GM21381 (cell line): ENCODE measurements at regions not wholly inside any gene's neighbourhood (a gene's known extent, or its start where the extent isn't known, plus 50 kb on each side); places are given as distances from the start of the nearest gene placed in this dataset.
"Not testable (repeated sequence)": the region's sequence is repeated elsewhere in the genome, so short reads cannot be mapped to it uniquely, and the experiment has no call there.

Experiments used
- ATAC-seq: cut with Tn5 transposase; IDR thresholded peaks from one replicate; pipeline ENCODE4 v1.9.1; 2021; ENCODE audit warnings: mild to moderate bottlenecking, moderate library complexity; ENCODE audit not compliant: unreplicated experiment

DNA sequence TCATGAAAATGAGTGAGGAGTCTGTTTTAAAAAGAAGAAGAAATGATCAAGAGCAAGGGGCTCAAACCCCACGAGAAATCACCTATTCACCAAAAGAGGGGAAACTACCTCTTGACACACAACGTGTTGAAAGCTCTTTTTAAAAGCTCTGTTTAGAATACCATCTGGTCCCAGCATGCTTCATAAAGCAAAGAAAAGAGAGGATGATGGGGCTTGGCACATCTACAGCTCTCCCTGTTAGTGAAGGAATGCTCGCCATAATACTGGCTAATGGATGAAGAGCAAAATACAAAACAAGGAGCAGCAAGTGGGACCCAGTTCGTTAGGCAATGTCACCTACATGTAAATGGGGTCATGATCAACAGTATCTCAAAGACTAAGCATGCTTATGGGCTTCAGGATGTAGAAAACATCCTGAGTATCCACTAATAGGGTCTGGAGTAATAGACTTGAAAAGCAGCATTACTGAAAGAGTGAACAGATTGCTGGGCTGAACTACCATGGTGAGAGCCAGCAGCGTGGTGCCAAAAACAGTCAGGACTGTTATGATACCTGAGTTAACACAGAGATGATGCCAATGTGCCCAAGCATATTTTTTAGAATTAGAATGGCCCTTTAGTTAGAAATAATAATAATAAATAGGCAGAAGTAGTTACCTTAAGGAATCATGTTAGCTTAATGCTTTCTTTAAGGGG is 159.7 kb upstream of the POU1F1 start:
- ATAC-seq, result no peak

DNA sequence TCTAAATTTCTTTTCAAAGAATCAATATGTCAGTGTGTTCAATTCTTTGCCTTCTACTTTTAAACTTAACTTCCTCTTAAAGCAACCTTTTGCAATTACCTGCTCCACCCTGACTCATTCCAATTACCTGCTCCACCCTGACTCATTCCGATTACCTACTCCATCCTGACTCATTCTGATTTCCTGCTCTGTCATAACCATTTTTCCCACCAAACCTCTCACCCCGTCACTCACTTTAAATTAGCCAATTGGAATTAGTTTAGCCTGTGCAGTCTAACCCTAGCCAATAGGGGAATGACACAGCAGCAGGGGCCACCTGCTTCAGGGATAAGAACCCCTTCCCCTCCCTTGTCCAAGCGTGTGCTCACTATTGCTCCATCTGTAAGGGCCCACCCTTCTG is 157.1 kb upstream of the POU1F1 start:
- ATAC-seq, result not testable (repeated sequence)

DNA sequence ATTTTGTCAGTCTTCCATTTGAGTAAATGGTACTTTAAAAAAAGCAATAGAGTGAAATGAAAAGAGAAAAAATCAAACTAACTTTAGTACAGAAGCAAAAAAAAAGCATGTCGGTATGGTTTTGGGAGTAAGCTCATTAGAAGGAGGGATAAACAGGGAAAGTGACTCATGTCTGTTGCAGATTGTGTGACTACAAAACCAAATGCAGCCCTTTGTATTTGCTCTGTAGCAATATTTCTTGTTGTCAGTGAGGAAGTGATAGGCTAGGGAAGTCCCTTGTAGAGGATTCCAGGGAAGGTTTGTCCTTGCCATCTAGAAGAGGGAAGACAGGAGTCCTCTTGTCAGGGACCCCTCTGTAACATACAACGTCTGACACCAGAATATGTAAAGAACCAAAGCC is 150.5 kb upstream of the POU1F1 start:
- ATAC-seq, result no peak

DNA sequence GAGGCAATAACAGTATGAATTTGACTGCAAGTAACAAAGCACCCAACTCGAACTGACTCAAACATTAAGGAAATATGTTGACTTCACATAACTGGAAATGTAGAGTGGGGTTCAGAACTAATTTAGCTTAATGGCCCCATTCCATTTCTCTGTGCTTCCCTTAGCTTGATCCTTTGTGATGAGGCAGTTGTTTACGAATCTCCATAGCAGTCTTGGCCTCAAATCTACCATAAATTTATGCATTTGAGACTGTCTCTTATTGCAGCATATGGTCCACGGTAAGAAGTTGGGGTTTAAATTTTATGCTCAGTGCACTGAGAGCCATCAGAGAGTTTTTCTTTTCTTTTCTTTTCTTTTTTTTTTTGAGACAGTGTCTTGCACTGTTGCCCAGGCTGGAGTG is 148.7 kb upstream of the POU1F1 start:
- ATAC-seq, result no peak

DNA sequence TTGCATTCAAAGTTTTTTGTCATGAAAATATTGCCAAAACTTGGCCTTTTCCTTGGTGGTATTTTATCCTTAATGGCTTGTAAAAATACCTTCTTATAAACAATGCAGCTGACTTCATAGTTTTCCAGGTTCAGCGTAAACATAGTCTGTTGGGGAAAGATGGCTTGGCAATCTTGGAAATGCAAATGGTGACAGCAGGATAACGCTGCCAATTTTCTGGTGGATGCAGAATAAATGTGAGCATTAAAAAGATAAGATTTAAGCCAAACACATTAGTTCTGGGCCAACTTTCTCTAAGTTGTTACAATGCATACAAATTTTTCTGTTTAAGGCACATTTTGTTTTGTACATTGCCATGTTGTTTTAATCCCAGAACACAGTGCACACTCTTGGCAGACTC is 147.0 kb upstream of the POU1F1 start:
- no peak for ATAC-seq

DNA sequence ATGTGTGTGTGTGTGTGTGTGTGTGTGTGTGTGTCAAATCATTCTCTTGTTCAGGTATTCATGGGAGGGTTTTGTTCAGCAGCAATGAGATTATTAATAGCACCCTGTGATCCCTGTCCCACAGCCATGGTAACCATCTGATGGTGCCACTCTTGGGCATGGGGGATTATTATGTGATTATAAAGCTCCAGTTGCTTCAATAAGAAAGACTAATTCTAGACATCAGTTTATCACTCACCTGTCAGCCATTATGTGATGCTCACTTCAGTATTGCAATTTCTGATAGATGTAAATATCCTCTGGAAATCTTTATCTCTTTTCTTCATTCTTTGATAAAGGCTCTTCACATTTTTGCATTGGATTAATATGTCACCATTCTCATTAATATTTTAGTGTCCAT is 145.9 kb upstream of the POU1F1 start:
- no peak for ATAC-seq

DNA sequence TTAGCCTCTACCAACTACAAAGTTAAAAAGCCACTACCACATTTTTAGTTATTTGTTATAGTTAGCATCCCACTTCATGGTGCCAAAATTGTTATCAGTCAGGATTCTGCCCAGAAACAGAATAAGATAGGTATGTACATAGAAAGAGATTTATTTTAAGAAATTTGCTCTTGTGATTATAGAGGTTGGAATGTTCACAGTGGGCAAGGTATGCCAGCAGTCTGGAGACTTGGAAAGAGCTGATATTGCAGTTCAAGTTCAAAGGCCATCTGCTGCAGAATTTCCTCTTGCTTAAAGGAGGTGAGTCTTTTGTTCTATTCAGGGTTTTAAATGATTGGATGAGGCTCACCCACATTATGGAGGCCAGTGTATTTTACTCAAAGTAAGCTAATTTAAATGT is 143.8 kb upstream of the POU1F1 start:
- no peak for ATAC-seq

DNA sequence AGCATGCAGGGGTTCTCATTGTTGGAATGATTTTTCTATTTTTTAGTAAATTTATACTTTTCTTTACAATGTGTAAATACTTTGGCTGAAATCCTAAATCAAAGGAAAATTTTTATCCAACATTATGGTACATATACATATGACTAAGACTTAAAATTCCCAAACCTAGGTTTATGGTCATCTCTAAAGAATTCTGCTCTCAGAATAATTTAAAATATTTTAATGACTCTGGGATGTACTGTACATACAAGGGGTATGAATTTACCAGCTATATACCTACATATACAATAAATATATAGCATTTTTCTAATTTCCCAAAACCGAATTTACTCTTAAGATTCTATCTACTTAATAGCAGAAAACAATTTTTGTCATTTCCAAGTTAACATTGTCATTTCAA is 137.9 kb upstream of the POU1F1 start:
- ATAC-seq, result no peak

DNA sequence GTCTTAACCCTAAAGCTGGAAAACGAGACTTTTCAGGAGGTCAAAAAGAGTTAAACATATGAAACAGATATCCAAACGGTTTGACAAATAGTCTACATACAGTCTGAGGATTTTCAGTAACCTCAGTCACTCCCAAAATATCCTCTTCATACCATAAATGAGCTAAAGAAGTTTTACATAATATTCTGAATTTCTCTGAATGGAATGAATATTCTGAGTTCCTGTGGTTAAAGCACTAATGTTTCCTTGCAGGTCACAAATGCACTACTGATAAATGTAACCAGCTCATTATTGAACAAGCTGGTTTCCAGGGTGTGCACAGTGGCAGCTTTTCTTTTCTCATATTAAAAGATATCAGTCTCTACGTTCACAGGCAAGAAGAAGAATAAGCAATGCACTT is 137.4 kb upstream of the POU1F1 start:
- no peak for ATAC-seq

DNA sequence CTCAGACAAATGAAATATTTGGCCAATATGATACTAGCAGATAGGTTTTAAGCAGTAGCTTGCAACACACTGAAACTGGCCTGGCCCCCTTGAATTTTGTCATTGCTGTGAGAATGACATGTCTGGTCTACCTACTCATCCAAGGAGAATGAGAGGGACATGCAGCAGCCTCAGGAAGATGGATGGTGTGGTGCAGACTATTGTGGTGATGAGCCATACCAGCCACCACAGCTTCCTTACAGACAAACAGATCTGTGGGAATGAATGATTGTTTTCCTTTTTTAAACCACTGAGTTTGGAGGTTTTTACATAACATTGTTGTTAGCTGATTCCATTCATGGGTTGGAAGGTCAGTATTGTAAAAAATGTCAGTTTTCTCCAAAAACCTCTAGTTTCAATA is 133.7 kb upstream of the POU1F1 start:
- ATAC-seq, result no peak

DNA sequence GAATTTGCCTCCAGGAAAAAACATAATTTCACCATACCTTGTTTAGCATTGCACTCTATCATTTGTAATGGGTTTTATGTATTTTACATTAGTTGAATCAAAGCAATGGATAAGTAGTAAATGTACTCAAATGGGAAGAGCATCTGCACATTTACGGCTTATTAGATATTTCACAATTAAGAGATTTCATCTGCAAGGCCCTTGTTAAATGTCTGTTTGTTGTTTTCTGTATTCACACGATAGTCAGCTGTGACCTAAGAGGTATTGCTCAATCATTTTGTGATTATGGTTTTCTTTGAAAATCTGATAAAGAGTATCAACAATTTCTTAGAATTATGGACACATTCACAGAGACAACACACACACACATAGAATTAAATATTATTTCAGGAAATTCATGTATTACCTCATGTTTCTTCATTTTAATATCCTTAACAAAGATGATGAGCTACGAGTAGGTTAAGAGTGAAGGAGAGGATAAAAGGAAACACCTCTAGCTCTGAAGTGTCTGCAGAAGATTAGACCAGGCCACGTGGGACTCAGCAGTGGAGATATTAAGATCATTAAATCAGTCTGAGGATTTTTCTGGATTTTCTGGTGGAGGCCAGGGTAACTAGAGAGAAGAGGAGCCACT is 121.9 kb upstream of the POU1F1 start:
- ATAC-seq, result no peak

DNA sequence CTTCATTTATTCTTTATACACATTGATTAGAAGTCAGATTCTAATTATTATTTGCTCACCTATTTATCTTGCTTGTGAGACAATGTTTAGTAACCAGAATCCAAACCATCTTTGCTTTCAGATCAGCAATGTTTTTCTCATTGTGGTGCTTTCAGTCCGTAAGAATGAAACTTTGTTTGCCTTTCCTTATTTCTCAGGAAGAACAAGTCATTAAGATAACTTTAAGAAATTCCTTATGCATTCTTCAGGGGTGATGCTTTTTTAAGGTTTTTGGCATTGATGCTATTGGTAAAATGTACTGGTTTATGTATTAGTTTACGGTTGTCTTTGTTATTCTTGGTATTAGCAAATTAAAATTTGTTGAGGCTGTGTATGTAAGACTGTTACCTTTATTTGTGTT is 120.8 kb upstream of the POU1F1 start:
- ATAC-seq, result no peak

DNA sequence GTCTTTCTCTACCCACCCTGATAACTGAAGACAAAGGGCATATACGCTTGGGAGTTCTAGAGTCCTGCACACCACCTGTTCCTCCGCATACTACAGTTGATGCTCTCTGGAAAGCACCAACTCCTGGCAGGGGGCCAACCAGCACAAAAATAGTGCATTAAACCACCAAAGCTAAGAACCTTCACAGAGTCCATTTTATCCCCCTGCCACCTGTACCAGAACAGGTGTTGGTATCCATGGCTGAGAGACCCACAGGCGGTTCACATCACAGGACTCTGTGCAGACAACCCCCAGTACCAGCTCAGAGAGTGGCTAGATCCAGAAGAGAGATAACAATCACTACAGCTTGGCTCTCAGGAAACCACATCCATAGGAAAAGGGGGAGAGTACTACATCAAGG is 114.4 kb upstream of the POU1F1 start:
- no peak for ATAC-seq

DNA sequence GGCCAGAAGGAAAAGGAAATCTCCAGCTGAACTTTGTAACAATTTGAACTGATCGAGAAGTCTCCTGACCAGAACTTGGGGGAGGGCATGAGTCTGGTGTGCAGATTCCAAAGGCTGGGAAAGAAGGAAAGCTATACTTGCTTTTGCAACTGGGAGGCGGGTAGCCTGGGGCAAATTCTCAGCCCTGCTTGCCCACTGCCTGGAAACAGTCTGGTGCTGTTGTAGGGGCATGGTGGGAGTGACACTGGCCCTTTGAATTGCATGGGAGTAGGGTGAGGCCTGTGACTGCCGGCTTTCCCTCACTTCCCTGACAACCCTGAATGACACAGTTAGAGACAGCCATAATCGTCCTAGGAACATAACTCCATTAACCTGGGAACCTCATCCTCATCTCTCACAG is 114.0 kb upstream of the POU1F1 start:
- ATAC-seq, result no peak

DNA sequence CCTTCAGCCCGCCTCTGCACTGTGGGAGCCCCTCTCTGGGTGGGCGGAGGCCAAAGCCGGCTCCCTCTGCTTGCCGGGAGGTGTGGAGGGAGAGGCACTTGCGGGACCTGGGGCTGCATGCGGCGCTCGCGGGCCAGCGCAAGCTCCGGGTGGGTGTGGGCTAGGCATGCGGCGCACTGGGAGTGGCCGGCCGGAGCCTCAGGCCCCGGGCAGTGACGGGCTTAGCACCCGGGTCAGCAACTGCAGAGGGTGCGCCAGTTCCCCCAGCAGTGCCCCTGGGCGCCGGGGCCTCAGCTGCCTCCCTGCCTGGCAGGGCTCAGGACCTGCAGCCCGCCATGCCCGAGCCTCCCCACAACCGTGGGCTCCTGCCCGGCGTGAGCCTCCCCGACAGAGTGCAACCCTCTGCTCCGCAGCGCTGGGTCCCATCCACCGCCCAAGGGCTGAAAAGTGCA is 98.9 kb upstream of the POU1F1 start:
- no peak for ATAC-seq

DNA sequence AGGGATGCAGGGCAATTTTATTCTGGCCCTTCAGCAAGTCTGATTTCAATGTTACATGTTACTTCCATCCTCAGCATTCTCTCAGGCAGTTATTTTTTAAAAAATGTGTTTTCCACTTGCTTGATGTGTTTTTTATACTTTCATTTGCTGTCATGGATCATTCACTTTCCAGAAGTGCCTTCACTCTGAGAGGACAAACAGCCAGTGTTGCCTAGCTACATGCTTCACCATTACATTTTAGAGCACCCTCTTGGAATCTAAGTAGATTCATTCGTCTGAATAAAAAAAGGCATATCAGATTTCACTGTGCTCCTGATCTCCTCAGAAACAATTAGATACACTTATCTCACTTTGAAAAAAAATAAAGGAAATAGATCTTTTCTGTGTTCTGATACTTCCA is 93.6 kb upstream of the POU1F1 start:
- ATAC-seq, result no peak

DNA sequence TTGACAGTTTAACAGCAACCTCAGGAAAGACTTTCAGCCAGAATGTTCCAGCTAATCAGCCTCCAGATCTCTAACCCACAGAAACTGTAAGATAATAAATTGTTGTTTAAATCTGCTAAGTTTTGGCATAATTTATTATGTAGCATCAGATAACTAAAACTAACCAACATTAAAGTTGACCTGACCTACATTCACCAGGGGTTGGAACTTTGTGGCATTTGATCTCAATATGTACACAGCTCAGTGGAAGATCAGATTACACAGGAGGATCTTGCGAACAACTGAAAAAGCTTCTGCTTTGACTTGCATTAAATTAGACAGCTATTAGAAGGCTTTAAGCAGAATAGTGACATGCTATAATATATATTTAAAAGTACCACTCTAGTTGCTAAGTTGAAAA is 91.4 kb upstream of the POU1F1 start:
- ATAC-seq, result no peak

DNA sequence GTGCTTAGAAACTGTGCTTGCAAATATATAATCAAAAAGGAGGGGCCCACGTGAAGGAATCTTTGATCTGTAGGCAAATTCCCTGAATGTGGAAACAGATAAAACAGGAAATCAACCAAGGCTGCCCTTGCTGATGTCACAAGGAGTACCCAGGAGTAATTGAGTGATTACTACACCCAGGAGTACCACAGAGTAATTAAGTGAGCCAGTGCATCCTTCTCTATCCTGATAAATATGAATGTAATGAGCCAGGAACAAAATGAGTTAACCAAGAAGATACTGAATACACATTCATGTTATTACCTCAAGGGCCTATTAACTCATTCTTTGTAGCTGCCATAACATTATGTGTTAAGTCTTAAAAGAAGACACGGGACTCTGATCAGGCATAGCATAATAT is 87.3 kb upstream of the POU1F1 start:
- no peak for ATAC-seq

DNA sequence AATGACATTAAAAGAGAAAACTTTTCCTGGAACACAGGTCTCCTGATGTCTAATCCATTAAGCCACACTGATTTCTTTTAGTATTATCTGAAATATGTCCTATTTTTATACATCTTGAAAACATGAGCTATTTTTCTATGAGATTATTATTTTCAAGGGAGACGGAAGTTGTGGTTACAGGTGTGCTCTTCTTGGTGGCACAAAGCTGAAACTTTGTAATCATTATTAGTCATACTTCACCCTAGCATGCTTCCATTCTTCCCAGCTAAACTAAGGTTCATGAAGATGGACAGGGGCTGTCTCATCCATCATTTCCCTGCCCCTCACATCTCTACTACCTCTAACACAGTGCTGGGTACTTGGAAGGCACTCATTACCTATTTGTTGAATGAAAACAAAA is 85.6 kb upstream of the POU1F1 start:
- ATAC-seq, result no peak

DNA sequence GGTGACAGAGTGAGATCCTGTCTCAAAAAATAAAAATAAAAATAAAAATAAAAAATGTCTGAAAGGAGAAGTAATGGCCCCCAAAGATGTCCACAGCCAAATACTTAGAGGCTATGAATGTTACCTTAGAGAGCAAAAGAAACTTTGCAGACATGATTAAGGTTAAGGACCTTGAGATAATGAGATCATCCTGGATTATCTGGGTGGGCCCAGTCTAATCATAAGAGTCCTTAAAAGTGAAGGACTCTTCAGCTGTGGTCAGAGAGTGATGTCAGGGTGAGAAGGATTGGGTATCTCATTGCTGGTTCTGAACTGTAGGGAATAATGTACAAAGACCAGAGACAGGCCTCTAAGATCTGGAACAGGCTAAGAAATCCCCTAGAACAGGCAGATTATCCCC is 84.9 kb upstream of the POU1F1 start:
- ATAC-seq, result no peak

DNA sequence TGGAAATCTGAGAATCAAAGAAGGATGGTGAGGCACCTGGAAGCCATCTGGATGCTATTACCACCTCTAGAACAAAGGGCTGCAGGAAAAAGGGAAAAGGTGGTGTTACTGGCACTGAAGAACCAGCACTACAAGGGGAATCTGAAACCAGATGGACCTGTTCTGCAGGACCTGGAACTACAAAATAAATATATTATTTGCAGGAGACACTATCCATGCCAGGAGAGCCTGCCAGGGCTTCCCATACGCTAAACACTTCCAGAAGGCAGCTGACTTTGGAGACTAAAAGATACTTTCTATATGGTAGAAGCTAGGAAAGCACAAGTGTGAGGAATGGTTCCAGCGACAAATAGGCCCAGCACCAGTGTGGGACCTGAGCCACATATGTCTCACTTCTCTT is 83.4 kb upstream of the POU1F1 start:
- ATAC-seq, result no peak

DNA sequence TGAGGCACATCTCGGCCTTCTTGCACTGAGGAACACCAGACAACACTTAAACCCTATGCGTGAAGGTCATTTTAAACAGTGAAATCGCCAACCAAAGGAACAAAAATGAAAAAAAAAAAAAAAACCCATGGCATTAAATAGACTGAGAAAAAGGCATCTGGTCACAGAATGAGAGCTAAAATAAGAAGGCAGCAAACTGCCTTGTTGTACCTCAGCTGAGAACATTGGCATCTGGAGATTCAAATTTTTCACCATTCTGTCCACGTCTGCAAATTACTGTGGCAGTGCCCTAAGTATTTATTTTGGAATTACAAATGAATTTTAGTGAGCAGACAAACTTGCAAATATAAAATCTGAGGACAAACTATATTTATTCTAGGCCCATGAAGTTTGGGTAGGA is 82.6 kb upstream of the POU1F1 start:
- no peak for ATAC-seq

DNA sequence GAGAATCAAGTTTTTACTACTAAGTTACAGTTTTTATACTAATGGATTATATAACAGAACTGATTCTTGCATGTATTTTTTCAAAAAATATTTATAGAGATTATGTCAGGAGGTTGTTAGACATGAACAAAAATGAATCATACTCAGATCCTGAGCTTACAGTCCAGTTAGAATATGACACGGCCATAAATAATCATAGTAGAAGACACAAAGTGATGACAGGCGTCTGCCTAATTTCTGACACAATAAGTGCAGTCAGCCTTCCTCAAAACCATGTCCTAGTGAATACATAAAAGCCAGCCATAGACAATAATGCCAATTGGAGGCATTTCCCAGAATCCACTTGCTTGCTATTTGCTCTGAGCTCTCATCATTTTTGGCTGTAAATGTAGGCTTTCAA is 81.7 kb upstream of the POU1F1 start:
- no peak for ATAC-seq
